ENCODE measurements at regions not wholly inside any gene's neighbourhood (a gene's known extent, or its start where the extent isn't known, plus 50 kb on each side); places are given as distances from the start of the nearest gene placed in this dataset.

DNA sequence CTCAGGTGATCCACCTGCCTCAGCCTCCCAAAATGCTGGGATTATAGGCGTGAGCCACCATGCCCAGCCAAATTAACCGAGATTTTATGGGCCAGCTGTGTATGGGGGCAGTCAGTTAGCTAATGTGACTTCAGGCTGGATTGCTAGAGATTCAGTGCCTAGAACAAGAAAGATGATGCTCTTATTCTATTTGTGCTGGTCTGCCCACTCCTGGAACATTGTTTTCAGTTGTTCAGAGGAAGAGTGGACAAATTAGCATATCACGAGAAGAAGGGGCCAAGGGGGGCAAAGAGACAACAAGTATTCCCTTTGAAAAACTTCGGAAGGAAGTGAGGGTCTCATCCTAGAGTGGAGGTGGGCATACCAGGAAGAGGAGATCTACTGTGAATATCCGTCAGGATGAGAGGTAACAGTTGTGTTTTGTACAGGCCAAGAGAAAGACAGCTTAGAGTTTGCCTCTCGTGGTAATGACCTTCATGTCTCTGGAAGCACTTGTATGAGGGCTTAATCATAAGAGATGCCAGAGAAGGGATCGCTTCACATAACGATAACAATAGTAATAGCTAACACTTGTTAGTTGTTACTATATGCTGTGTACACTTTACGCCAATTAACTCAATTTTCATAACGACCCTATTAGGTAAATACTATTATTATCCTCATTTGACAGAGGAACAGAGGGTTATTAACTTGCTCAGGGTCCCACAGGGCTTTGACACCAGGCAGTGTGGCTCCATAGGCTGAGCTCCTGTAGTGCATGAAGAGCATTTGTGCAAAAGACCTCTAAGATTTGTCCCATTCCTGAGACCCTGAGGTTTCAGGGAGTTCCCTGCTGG lies 138.3 kb downstream of the DDX1 start:
- Histone ChIP-seq H3K27me3 (ENCODE audit: insufficient read depth, low read length) (peaks cover 26% of the 10 kb centered on the region), H4K20me1 (ENCODE audit: insufficient read depth, low read length) (no peaks in the 10 kb centered on the region), H3K36me3 (ENCODE audit: insufficient read depth, low read length) (no peaks in the 10 kb centered on the region), H3K9me3 (ENCODE audit: insufficient read depth, low read depth, low read length) (no peaks in the 10 kb centered on the region), H2AFZ (ENCODE audit: low read depth, low read length) (no peak overlapping the region), H3K27ac (ENCODE audit: low read depth, low read length) (no peak overlapping the region), H3K4me1 (ENCODE audit: insufficient read depth, low read length) (peaks cover 25% of the 10 kb centered on the region), H3K79me2 (ENCODE audit: insufficient read depth, low read length) (no peaks in the 10 kb centered on the region), H3K9ac (ENCODE audit: low read length) (no peak overlapping the region), H3K4me3 (ENCODE audit: insufficient read depth, low read depth, low read length) (no peak overlapping the region), H3K4me2 (ENCODE audit: low read length) (peak overlapping the region; percentile 55)
- no peaks in the 10 kb centered on the region for H3K9me3 Mint-ChIP-seq (ENCODE audit: unreplicated experiment)
- H3K4me1 Mint-ChIP-seq (ENCODE audit: low read depth, unreplicated experiment), result peaks cover 50% of the 10 kb centered on the region
- no peaks in the 10 kb centered on the region for H3K36me3 Mint-ChIP-seq (ENCODE audit: low read depth, unreplicated experiment)
- no peak for FAIRE-seq
- H3K27ac Mint-ChIP-seq (ENCODE audit: unreplicated experiment), result peak overlapping the region; percentile 23
- no peak overlapping the region for H3K4me3 Mint-ChIP-seq (ENCODE audit: unreplicated experiment)
- DNase-seq (ENCODE audit: low read depth), result peak; percentile 18
- TF ChIP-seq CTCF (IDR thresholded peaks at IDR 0.05; ENCODE audit: insufficient read depth, low read depth, low read length) (no peak), EZH2 (IDR thresholded peaks at IDR 0.05; ENCODE audit: insufficient read depth, low read length) (no peak)
- peaks cover 22% of the 10 kb centered on the region for H3K27me3 Mint-ChIP-seq (ENCODE audit: low read depth, unreplicated experiment)

GRCh38 chr2:15730545-15731212 lies 139.0 kb downstream of the DDX1 start:
- H3K4me3 Mint-ChIP-seq (ENCODE audit: unreplicated experiment), result no peak overlapping the region
- no peak overlapping the region for H3K27ac Mint-ChIP-seq (ENCODE audit: unreplicated experiment)
- Histone ChIP-seq H3K27me3 (ENCODE audit: insufficient read depth, low read length) (peaks cover 33% of the 10 kb centered on the region), H3K4me2 (ENCODE audit: low read length) (peak overlapping the region; percentile 55), H3K4me1 (ENCODE audit: insufficient read depth, low read length) (peaks cover 27% of the 10 kb centered on the region), H3K36me3 (ENCODE audit: insufficient read depth, low read length) (no peaks in the 10 kb centered on the region), H2AFZ (ENCODE audit: low read depth, low read length) (no peak overlapping the region), H3K9ac (ENCODE audit: low read length) (no peak overlapping the region), H3K4me3 (ENCODE audit: insufficient read depth, low read depth, low read length) (no peak overlapping the region), H4K20me1 (ENCODE audit: insufficient read depth, low read length) (no peaks in the 10 kb centered on the region), H3K27ac (ENCODE audit: low read depth, low read length) (no peak overlapping the region), H3K9me3 (ENCODE audit: insufficient read depth, low read depth, low read length) (no peaks in the 10 kb centered on the region), H3K79me2 (ENCODE audit: insufficient read depth, low read length) (no peaks in the 10 kb centered on the region)
- FAIRE-seq (no peak), DNase-seq (ENCODE audit: low read depth) (peak; percentile 95)
- H3K27me3 Mint-ChIP-seq (ENCODE audit: low read depth, unreplicated experiment), result peaks cover 15% of the 10 kb centered on the region
- no peaks in the 10 kb centered on the region for H3K36me3 Mint-ChIP-seq (ENCODE audit: low read depth, unreplicated experiment)
- no peaks in the 10 kb centered on the region for H3K9me3 Mint-ChIP-seq (ENCODE audit: unreplicated experiment)
- H3K4me1 Mint-ChIP-seq (ENCODE audit: low read depth, unreplicated experiment), result peaks cover 57% of the 10 kb centered on the region
- no peak for TF ChIP-seq CTCF (IDR thresholded peaks at IDR 0.05; ENCODE audit: insufficient read depth, low read depth, low read length)
- no peak for TF ChIP-seq EZH2 (IDR thresholded peaks at IDR 0.05; ENCODE audit: insufficient read depth, low read length)

Data from astrocyte (in vitro differentiated cells and primary cell).